T-cell (primary cell): ENCODE measurements at regions not wholly inside any gene's neighbourhood (a gene's known extent, or its start where the extent isn't known, plus 50 kb on each side); places are given as distances from the start of the nearest gene placed in this dataset.

Experiments used
- ATAC-seq, 4 experiments: fragments of 200-7000 bp in 3 of 4; fragments of 150-1000 bp in 1 of 4; cut with Tn5 transposase; replicated peaks in 1 of 4; 1 replicate in 3 of 4; 2 replicates in 1 of 4; pipeline ENCODE4 v1.10.0; 2021; ENCODE audit warnings: moderate library complexity in 3 of 4, mild to moderate bottlenecking in 2 of 4, moderate number of reproducible peaks in 1 of 4
- CTCF ChIA-PET, 2 donors: fragments of 300-600 bp; sonication (Branson Sonifier 250); formaldehyde crosslinking; loops; one replicate each; lab custom pipeline; 2022; ENCODE audit warnings: antibody characterized with exemption in 2 of 2; lab: Charles Lee
- POLR2A ChIA-PET, 2 donors: fragments of 300-600 bp; sonication (Branson Sonifier 250); formaldehyde crosslinking; loops; one replicate each; lab custom pipeline; 2022; ENCODE audit warnings: antibody characterized with exemption in 2 of 2; lab: Charles Lee
- DNase-seq, 35 experiments: peaks; one replicate each; pipeline versions ENCODE4 v3.0.0 to v3.0.0-alpha.2; 2013 to 2023
- H3K27ac ChIP-seq: one replicate; pipeline ENCODE4 v1.5.1; 2013; ENCODE audit warnings: low read length
- H3K27me3 ChIP-seq, 2 experiments: replicated peaks in 1 of 2; 1 replicate in 1 of 2; 2 replicates in 1 of 2; pipeline versions ENCODE4 v1.6.1 to v1.7.0; 2013; ENCODE audit warnings: low read length in 1 of 2, mixed read lengths in 1 of 2; ENCODE audit not compliant: control insufficient read depth in 2 of 2, insufficient read depth in 2 of 2; ENCODE audit errors: extremely low read depth in 1 of 2
- H3K36me3 ChIP-seq, 2 donors: 1 replicate in 1 of 2; 2 replicates in 1 of 2; pipeline versions ENCODE4 v1.6.1 to v1.7.0; 2013; ENCODE audit warnings: low read length in 1 of 2; ENCODE audit not compliant: control insufficient read depth in 2 of 2, insufficient read depth in 1 of 2; ENCODE audit errors: extremely low read depth in 1 of 2
- H3K4me1 ChIP-seq, 2 experiments: 1 replicate in 1 of 2; 2 replicates in 1 of 2; pipeline versions ENCODE4 v1.6.1 to v1.7.0; 2013; ENCODE audit warnings: low read length in 2 of 2, mixed read lengths in 1 of 2; ENCODE audit not compliant: insufficient read depth in 2 of 2, control insufficient read depth in 1 of 2; ENCODE audit errors: extremely low read depth in 1 of 2
- H3K4me3 ChIP-seq, 2 donors: 1 replicate in 1 of 2; 2 replicates in 1 of 2; pipeline versions ENCODE4 v1.5.1 to v1.7.0; 2013; ENCODE audit warnings: mild to moderate bottlenecking in 2 of 2, low read length in 1 of 2, moderate library complexity in 1 of 2; ENCODE audit not compliant: control insufficient read depth in 1 of 2; ENCODE audit errors: extremely low read depth in 1 of 2
- H3K9me3 ChIP-seq: 2 replicates; pipeline ENCODE4 v1.7.0; 2013
- H3K27ac Mint-ChIP-seq, 2 donors: one replicate each; pipeline ENCODE4 v1.8.0; 2020 to 2021; ENCODE audit warnings: mild to moderate bottlenecking in 2 of 2, mixed read lengths in 2 of 2
- H3K27me3 Mint-ChIP-seq, 2 donors: one replicate each; pipeline ENCODE4 v1.8.0; 2021 to 2022; ENCODE audit warnings: mixed read lengths in 2 of 2
- H3K36me3 Mint-ChIP-seq: one replicate; pipeline ENCODE4 v1.8.0; 2021; ENCODE audit warnings: mixed read lengths
- H3K4me1 Mint-ChIP-seq, 3 donors: one replicate each; pipeline ENCODE4 v1.8.0; 2020 to 2022; ENCODE audit warnings: mixed read lengths in 3 of 3, mild to moderate bottlenecking in 1 of 3
- H3K4me3 Mint-ChIP-seq, 3 donors: one replicate each; pipeline ENCODE4 v1.8.0; 2020 to 2022; ENCODE audit warnings: mild to moderate bottlenecking in 3 of 3, mixed read lengths in 3 of 3, moderate library complexity in 3 of 3
- H3K9me3 Mint-ChIP-seq, 3 donors: one replicate each; pipeline ENCODE4 v1.8.0; 2020 to 2022; ENCODE audit warnings: mixed read lengths in 3 of 3
- WGBS: methylation state at CpG from one replicate; pipeline ENCODE4 v1.1.5; 2013; ENCODE audit warnings: missing lambda C conversion rate; ENCODE audit not compliant: insufficient coverage; 5-methylcytosine and 5-hydroxymethylcytosine counted together

- peaks cover 0 to 20% of the 10 kb centered on the region in 2 experiments for H3K27me3 ChIP-seq
- DNase-seq, result no peak
- WGBS, result no CpG with 5 or more reads among the region's 5 CpGs
- Mint-ChIP-seq H3K27ac (no peak overlapping the region), H3K9me3 (peaks cover 0 to 3% (median 0%) of the 10 kb centered on the region in 3 donors), H3K36me3 (no peaks in the 10 kb centered on the region), H3K4me1 (no peaks in the 10 kb centered on the region), H3K4me3 (no peak overlapping the region), H3K27me3 (peaks cover 36 to 59% of the 10 kb centered on the region in 2 donors)
- no peaks in the 10 kb centered on the region for H3K4me1 ChIP-seq
- H3K36me3 ChIP-seq, result no peaks in the 10 kb centered on the region
- no peak overlapping the region for H3K27ac ChIP-seq
- ChIA-PET POLR2A (no interaction called here), CTCF (no interaction called here)
- no peak overlapping the region for H3K4me3 ChIP-seq
- no peak for ATAC-seq
- no peaks in the 10 kb centered on the region for H3K9me3 ChIP-seq
Observed at GRCh38 chr2:219692521-219692920, 65.1 kb downstream of the SLC4A3 start.

- WGBS, result 33% methylated on average over 1 of the region's 3 CpGs
- Mint-ChIP-seq H3K36me3 (no peaks in the 10 kb centered on the region), H3K27me3 (peaks cover 55 to 66% of the 10 kb centered on the region in 2 donors), H3K4me3 (no peak overlapping the region), H3K9me3 (peaks cover 0 to 3% (median 0%) of the 10 kb centered on the region in 3 donors), H3K4me1 (no peaks in the 10 kb centered on the region), H3K27ac (no peak overlapping the region)
- ChIA-PET CTCF (no interaction called here), POLR2A (no interaction called here)
- DNase-seq (no peak), ATAC-seq (no peak)
- no peaks in the 10 kb centered on the region for H3K9me3 ChIP-seq
- peaks cover 0 to 14% of the 10 kb centered on the region in 2 experiments for H3K27me3 ChIP-seq
- H3K4me1 ChIP-seq, result no peaks in the 10 kb centered on the region
- no peak overlapping the region for H3K4me3 ChIP-seq
- no peak overlapping the region for H3K27ac ChIP-seq
- H3K36me3 ChIP-seq, result no peaks in the 10 kb centered on the region
Observed at GRCh38 chr2:219695145-219695709, 67.8 kb downstream of the SLC4A3 start.

GRCh38 chr2:219697811-219698747, 70.6 kb downstream of the SLC4A3 start:
- Mint-ChIP-seq H3K9me3 (peaks cover 0 to 3% (median 0%) of the 10 kb centered on the region in 3 donors), H3K4me3 (no peak overlapping the region), H3K27me3 (peaks cover 52 to 60% of the 10 kb centered on the region in 2 donors), H3K36me3 (no peaks in the 10 kb centered on the region), H3K4me1 (no peaks in the 10 kb centered on the region), H3K27ac (no peak overlapping the region)
- ATAC-seq, result no peak
- POLR2A ChIA-PET, result no interaction called here
- DNase-seq, result no peak
- no peaks in the 10 kb centered on the region for H3K9me3 ChIP-seq
- no peaks in the 10 kb centered on the region for H3K4me1 ChIP-seq
- peaks cover 0 to 12% of the 10 kb centered on the region in 2 experiments for H3K27me3 ChIP-seq
- no peak overlapping the region for H3K27ac ChIP-seq
- CTCF ChIA-PET, result no interaction called here
- 71% methylated on average over 8 of the region's 12 CpGs for WGBS
- H3K36me3 ChIP-seq, result no peaks in the 10 kb centered on the region
- H3K4me3 ChIP-seq, result no peak overlapping the region

- 77% methylated on average over 3 of the region's 15 CpGs for WGBS
- peaks cover 0 to 14% of the 10 kb centered on the region in 2 experiments for H3K27me3 ChIP-seq
- no peak for DNase-seq
- H3K9me3 Mint-ChIP-seq, result peaks cover 0 to 3% (median 0%) of the 10 kb centered on the region in 3 donors
- H3K27ac Mint-ChIP-seq, result no peak overlapping the region
- H3K36me3 Mint-ChIP-seq, result no peaks in the 10 kb centered on the region
- H3K36me3 ChIP-seq, result no peaks in the 10 kb centered on the region
- POLR2A ChIA-PET, result no interaction called here
- H3K4me1 Mint-ChIP-seq, result no peaks in the 10 kb centered on the region
- no peaks in the 10 kb centered on the region for H3K9me3 ChIP-seq
- CTCF ChIA-PET, result no interaction called here
- no peak overlapping the region for H3K4me3 ChIP-seq
- H3K27ac ChIP-seq, result no peak overlapping the region
- H3K4me1 ChIP-seq, result no peaks in the 10 kb centered on the region
- ATAC-seq, result no peak
- H3K4me3 Mint-ChIP-seq, result no peak overlapping the region
- peaks cover 48 to 58% of the 10 kb centered on the region in 2 donors for H3K27me3 Mint-ChIP-seq
Observed at GRCh38 chr2:219698748-219699439, 71.5 kb downstream of the SLC4A3 start.

- Histone ChIP-seq H3K4me3 (no peak overlapping the region), H3K9me3 (no peaks in the 10 kb centered on the region), H3K4me1 (no peaks in the 10 kb centered on the region), H3K27me3 (peaks cover 0 to 20% of the 10 kb centered on the region in 2 experiments), H3K27ac (no peak overlapping the region), H3K36me3 (no peaks in the 10 kb centered on the region)
- Mint-ChIP-seq H3K27ac (no peak overlapping the region), H3K9me3 (peaks cover 0 to 3% (median 0%) of the 10 kb centered on the region in 3 donors), H3K27me3 (peaks cover 48 to 61% of the 10 kb centered on the region in 2 donors), H3K36me3 (no peaks in the 10 kb centered on the region), H3K4me3 (no peak overlapping the region), H3K4me1 (no peaks in the 10 kb centered on the region)
- ChIA-PET POLR2A (no interaction called here), CTCF (no interaction called here)
- ATAC-seq (no peak), DNase-seq (no peak)
- 95% methylated on average over 4 of the region's 8 CpGs for WGBS
Observed at GRCh38 chr2:219699440-219699821, 72.0 kb downstream of the SLC4A3 start.

GRCh38 chr2:219701847-219702634, 74.6 kb downstream of the SLC4A3 start:
- DNase-seq (no peak), ATAC-seq (no peak)
- Histone ChIP-seq H3K4me3 (no peak overlapping the region), H3K27me3 (peaks cover 0 to 30% of the 10 kb centered on the region in 2 experiments), H3K4me1 (no peaks in the 10 kb centered on the region), H3K36me3 (no peaks in the 10 kb centered on the region), H3K9me3 (no peaks in the 10 kb centered on the region), H3K27ac (no peak overlapping the region)
- no peaks in the 10 kb centered on the region for H3K4me1 Mint-ChIP-seq
- H3K9me3 Mint-ChIP-seq, result no peaks in the 10 kb centered on the region
- H3K27me3 Mint-ChIP-seq, result peaks cover 51 to 53% of the 10 kb centered on the region in 2 donors
- H3K27ac Mint-ChIP-seq, result no peak overlapping the region
- ChIA-PET CTCF (interaction anchor here in 1 of 2 donors (0.6 kb wide), 1 partner anchor 857 kb away, joined by 3 read pairs; no protein-coding TSS in a partner anchor), POLR2A (no interaction called here)
- 79% methylated on average over 7 of the region's 8 CpGs for WGBS
- no peaks in the 10 kb centered on the region for H3K36me3 Mint-ChIP-seq
- H3K4me3 Mint-ChIP-seq, result no peak overlapping the region
